HepG2 (cell line): ENCODE measurements at regions not wholly inside any gene's neighbourhood (a gene's known extent, or its start where the extent isn't known, plus 50 kb on each side); places are given as distances from the start of the nearest gene placed in this dataset.

Source experiments
- ATRX ChIP-seq: sonication (generic); formaldehyde crosslinking; IDR thresholded peaks from 2 replicates; pipeline ENCODE4 v1.4.0; 2020; ENCODE audit warnings: missing genetic modification reagents, borderline replicate concordance
- CREB1 ChIP-seq, 2 experiments: fragments of 450-650 bp in 1 of 2; IDR thresholded peaks; 2 replicates each; pipeline ENCODE4 v1.6.1; 2016 to 2017; ENCODE audit warnings: control low read depth in 1 of 2, mild to moderate bottlenecking in 1 of 2, missing compliant biosample characterization in 1 of 2, missing genetic modification characterization in 1 of 2
- FOXO4 ChIP-seq: sonication (generic); formaldehyde crosslinking; conservative IDR thresholded peaks from 2 replicates; pipeline ENCODE4 v1.8.1; 2023; ENCODE audit warnings: missing genetic modification reagents
- MTA3 ChIP-seq: sonication (generic); formaldehyde crosslinking; IDR thresholded peaks from 2 replicates; pipeline ENCODE4 v1.4.0; 2020; ENCODE audit warnings: missing genetic modification reagents
- PHF20 ChIP-seq: sonication (generic); formaldehyde crosslinking; IDR thresholded peaks from 2 replicates; pipeline ENCODE4 v1.5.0; 2020; ENCODE audit warnings: mild to moderate bottlenecking, missing genetic modification reagents
- ZNF143 ChIP-seq: sonication (generic); formaldehyde crosslinking; IDR thresholded peaks from 2 replicates; pipeline ENCODE4 v1.4.0; 2020; ENCODE audit warnings: missing genetic modification reagents
- TF ChIP-seq, protein P1 (sequence below): sonication (generic); formaldehyde crosslinking; IDR thresholded peaks from 2 replicates; pipeline ENCODE4 v1.9.0; 2021; ENCODE audit warnings: mild to moderate bottlenecking, missing genetic modification reagents

GRCh38 chr12:124516850-124517249, 50.6 kb downstream of the NCOR2 start (continued):
- TF ChIP-seq, protein P1, sequence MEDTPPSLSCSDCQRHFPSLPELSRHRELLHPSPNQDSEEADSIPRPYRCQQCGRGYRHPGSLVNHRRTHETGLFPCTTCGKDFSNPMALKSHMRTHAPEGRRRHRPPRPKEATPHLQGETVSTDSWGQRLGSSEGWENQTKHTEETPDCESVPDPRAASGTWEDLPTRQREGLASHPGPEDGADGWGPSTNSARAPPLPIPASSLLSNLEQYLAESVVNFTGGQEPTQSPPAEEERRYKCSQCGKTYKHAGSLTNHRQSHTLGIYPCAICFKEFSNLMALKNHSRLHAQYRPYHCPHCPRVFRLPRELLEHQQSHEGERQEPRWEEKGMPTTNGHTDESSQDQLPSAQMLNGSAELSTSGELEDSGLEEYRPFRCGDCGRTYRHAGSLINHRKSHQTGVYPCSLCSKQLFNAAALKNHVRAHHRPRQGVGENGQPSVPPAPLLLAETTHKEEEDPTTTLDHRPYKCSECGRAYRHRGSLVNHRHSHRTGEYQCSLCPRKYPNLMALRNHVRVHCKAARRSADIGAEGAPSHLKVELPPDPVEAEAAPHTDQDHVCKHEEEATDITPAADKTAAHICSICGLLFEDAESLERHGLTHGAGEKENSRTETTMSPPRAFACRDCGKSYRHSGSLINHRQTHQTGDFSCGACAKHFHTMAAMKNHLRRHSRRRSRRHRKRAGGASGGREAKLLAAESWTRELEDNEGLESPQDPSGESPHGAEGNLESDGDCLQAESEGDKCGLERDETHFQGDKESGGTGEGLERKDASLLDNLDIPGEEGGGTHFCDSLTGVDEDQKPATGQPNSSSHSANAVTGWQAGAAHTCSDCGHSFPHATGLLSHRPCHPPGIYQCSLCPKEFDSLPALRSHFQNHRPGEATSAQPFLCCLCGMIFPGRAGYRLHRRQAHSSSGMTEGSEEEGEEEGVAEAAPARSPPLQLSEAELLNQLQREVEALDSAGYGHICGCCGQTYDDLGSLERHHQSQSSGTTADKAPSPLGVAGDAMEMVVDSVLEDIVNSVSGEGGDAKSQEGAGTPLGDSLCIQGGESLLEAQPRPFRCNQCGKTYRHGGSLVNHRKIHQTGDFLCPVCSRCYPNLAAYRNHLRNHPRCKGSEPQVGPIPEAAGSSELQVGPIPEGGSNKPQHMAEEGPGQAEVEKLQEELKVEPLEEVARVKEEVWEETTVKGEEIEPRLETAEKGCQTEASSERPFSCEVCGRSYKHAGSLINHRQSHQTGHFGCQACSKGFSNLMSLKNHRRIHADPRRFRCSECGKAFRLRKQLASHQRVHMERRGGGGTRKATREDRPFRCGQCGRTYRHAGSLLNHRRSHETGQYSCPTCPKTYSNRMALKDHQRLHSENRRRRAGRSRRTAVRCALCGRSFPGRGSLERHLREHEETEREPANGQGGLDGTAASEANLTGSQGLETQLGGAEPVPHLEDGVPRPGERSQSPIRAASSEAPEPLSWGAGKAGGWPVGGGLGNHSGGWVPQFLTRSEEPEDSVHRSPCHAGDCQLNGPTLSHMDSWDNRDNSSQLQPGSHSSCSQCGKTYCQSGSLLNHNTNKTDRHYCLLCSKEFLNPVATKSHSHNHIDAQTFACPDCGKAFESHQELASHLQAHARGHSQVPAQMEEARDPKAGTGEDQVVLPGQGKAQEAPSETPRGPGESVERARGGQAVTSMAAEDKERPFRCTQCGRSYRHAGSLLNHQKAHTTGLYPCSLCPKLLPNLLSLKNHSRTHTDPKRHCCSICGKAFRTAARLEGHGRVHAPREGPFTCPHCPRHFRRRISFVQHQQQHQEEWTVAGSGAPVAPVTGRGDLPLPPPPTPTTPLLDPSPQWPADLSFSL (CRISPR knock-in tag), result no peak
- TF ChIP-seq CREB1 (IDR thresholded peaks at IDR 0.05) (no peak), CREB1 (CRISPR knock-in tag; IDR thresholded peaks at IDR 0.05) (no peak), PHF20 (CRISPR knock-in tag) (no peak), MTA3 (CRISPR knock-in tag) (no peak), ATRX (no peak), FOXO4 (CRISPR knock-in tag) (0 out of 2 replicates have a peak, but pooled peaks have one; percentile 93), ZNF143 (CRISPR knock-in tag) (no peak)
